GM10248 (cell line): ENCODE measurements at regions not wholly inside any gene's neighbourhood (a gene's known extent, or its start where the extent isn't known, plus 50 kb on each side); places are given as distances from the start of the nearest gene placed in this dataset.

ENCODE experiments used
- CTCF ChIA-PET: fragments of 300-600 bp; sonication (Branson Sonifier 250); formaldehyde crosslinking; extraction: SDS; loops from one replicate; lab custom pipeline; 2021; ENCODE audit warnings: antibody characterized with exemption; lab: Yijun Ruan, JAX
- POLR2A ChIA-PET: fragments of 350-650 bp; sonication (Branson Sonifier 250); formaldehyde crosslinking; extraction: SDS; loops from one replicate; lab custom pipeline; 2020; ENCODE audit warnings: antibody characterized with exemption; lab: Yijun Ruan, JAX
- DNase-seq: peaks from one replicate; pipeline ENCODE4 v3.0.0; 2012; ENCODE audit errors: extremely low spot score
- TF ChIP-seq, protein P1 (sequence below): IDR thresholded peaks from 2 replicates; pipeline ENCODE4 v1.5.1; 2012; ENCODE audit warnings: mild to moderate bottlenecking, low read depth; ENCODE audit errors: extremely low read depth, missing control alignments, control extremely low read depth

DNA sequence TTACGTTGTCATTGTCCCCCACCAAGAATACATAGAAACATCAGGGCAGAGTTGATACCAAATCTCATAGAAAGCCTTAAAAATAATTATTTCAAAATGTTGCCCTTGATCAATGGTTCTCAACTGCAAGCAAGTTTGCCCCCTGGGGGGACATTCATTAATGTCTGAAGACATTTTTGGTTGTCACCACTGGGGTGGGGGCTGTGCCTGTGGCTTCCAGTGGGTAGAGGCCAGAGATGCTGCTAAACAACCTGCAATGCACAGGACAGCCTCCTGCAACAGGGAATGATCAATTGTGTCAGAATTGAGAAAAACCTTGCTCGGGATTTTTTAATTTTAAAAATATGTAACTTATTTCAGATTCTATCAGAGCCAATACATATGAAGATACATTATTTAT lies 130.6 kb upstream of the DOK5 start:
- no peak for DNase-seq
- ChIA-PET CTCF (no interaction called here), POLR2A (no interaction called here)
- TF ChIP-seq, protein P1, sequence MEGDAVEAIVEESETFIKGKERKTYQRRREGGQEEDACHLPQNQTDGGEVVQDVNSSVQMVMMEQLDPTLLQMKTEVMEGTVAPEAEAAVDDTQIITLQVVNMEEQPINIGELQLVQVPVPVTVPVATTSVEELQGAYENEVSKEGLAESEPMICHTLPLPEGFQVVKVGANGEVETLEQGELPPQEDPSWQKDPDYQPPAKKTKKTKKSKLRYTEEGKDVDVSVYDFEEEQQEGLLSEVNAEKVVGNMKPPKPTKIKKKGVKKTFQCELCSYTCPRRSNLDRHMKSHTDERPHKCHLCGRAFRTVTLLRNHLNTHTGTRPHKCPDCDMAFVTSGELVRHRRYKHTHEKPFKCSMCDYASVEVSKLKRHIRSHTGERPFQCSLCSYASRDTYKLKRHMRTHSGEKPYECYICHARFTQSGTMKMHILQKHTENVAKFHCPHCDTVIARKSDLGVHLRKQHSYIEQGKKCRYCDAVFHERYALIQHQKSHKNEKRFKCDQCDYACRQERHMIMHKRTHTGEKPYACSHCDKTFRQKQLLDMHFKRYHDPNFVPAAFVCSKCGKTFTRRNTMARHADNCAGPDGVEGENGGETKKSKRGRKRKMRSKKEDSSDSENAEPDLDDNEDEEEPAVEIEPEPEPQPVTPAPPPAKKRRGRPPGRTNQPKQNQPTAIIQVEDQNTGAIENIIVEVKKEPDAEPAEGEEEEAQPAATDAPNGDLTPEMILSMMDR = no peak

DNA sequence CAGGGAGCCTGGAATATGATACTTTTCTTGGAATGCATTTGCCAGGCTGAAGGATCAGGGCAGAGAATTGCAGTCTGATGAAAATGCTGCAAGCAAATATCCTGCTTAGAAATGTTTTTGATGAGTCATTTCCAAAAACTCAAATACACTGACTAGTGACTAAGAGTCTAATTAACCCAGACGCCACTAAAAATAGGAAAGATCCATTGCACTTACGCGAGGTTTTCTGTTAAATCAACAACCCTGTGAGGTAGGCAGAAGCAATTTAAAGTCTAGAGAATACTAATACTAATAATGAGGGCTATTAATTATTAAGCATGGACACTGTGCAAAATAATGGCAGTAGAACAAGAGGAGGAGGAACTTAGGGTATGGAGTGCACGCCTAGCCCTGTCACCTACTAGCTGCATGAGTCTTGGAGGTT lies 130.1 kb upstream of the DOK5 start:
- DNase-seq = no peak
- TF ChIP-seq, protein P1 = no peak
- POLR2A ChIA-PET = no interaction called here
- CTCF ChIA-PET = no interaction called here

DNA sequence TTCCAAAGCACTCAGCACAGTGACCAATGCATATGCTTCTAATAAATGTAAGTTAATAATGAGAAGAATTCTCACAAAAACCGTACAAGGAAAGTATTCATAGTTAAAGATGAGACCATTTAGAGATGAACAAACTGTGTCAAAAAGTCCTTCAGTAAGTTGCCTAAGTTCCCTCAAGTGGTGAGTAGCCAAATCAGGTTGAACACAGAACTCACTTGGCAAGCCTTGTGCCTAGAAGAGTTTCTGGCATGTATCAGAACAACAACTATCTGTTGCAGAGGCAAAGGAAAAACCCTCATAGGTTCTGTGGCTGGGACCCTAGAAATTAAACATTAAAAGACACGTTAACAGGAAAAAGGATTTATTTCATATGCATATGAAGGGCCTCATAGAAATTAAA lies 129.6 kb upstream of the DOK5 start:
- TF ChIP-seq, protein P1 = no peak
- ChIA-PET POLR2A (no interaction called here), CTCF (no interaction called here)
- no peak for DNase-seq

DNA sequence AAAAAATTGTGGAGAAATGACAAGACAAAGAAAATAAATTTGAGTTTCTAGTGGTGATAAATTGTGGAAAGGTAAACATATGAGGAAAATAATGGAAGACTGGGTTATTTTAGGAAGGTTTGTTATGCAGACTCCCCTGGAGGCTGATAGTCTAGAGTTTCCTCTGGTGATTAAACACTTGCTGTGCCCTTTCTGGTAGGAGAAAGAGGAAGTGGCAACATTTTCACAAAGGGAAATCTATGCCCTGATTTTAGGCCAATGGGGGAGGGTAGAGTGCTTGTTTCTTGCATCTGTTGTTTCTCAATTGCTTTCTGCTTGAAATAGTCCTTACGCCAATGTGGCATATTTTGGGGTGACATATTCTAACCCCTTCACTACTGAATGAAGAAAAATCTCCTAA lies 129.1 kb upstream of the DOK5 start:
- ChIA-PET POLR2A (no interaction called here), CTCF (no interaction called here)
- no peak for DNase-seq
- TF ChIP-seq, protein P1 = no peak

DNA sequence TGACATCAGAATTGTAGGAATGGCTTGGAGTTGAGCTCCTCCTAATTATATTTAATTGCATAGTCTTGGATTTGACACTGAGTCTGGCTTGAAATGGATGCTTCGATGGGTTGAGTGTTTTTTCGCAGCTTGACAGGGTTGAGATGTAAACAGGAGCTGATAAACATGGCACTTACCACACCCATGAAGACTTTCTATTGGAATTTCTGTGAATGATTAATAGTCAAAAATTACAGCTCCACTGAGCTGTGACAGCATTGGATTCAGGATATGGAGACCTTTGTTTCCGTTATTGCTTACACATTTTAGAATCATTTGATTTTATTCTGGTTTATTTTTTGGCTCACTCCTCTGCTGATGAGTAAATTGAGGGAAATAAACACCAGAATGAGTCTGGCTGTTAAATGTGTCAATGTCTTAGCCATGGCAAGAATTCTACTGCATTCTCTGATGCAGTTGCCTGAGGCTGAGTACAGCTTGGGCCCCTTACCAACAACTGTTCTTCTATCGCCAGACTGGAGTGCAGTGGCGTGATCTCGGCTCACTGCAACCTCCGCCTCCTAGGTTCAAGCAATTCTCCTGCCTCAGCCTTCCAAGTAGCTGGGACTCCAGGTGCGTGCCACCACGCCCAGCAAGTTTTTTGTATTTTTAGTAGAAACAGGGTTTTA lies 128.1 kb upstream of the DOK5 start:
- ChIA-PET POLR2A (no interaction called here), CTCF (no interaction called here)
- DNase-seq = no peak
- TF ChIP-seq, protein P1 = no peak

DNA sequence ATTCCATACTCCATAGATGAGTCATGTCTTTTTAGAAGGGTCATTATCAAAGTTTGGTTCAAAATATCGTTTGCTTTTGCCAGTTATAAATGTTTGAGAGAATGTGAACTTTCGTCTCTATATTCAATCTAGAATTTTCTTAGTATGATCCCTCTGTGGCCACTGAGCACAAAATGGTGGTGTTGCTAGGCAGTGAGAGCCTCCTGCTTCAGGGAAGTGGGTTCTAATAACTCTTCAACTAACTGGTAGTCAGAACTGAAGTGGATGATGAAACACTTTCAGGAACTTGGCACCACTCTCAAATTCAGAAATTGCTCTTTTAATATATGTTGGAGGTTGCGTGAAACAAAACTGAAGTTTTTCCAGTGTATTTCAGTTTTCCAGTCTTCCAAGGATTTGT lies 125.0 kb upstream of the DOK5 start:
- no peak for DNase-seq
- POLR2A ChIA-PET = no interaction called here
- TF ChIP-seq, protein P1 = no peak
- CTCF ChIA-PET = no interaction called here
